GM23248 (cell line): ENCODE measurements at regions not wholly inside any gene's neighbourhood (a gene's known extent, or its start where the extent isn't known, plus 50 kb on each side); places are given as distances from the start of the nearest gene placed in this dataset.

ENCODE experiments used
- DNase-seq: peaks from one replicate; pipeline ENCODE4 v3.0.0-alpha.2; 2015
- H2AFZ ChIP-seq: fragments of 200-600 bp; sonication (generic); 2 replicates; pipeline ENCODE4 v1.6.1; 2016; ENCODE audit warnings: antibody characterized with exemption
- H3F3A ChIP-seq: fragments of 200-600 bp; sonication (generic); 2 replicates; pipeline ENCODE4 v1.6.1; 2016; ENCODE audit warnings: mild to moderate bottlenecking, antibody characterized with exemption, mixed run types; ENCODE audit not compliant: insufficient read depth
- H3K27ac ChIP-seq: fragments of 200-600 bp; sonication (generic); 2 replicates; pipeline ENCODE4 v1.5.1; 2016; ENCODE audit warnings: mild to moderate bottlenecking
- H3K27me3 ChIP-seq: fragments of 200-600 bp; sonication (generic); replicated peaks from 2 replicates; pipeline ENCODE4 v1.6.1; 2016; ENCODE audit warnings: mild to moderate bottlenecking; ENCODE audit not compliant: insufficient read depth
- H3K36me3 ChIP-seq: fragments of 200-600 bp; sonication (generic); 2 replicates; pipeline ENCODE4 v1.6.1; 2016; ENCODE audit warnings: low read depth, mild to moderate bottlenecking
- H3K4me1 ChIP-seq: fragments of 200-600 bp; sonication (generic); 2 replicates; pipeline ENCODE4 v1.6.1; 2016; ENCODE audit warnings: mild to moderate bottlenecking; ENCODE audit not compliant: insufficient read depth
- H3K4me2 ChIP-seq: fragments of 200-600 bp; sonication (generic); one replicate; pipeline ENCODE4 v1.6.1; 2016; ENCODE audit warnings: mild to moderate bottlenecking; ENCODE audit not compliant: unreplicated experiment
- H3K4me3 ChIP-seq: fragments of 200-600 bp; sonication (generic); 2 replicates; pipeline ENCODE4 v1.5.1; 2016; ENCODE audit warnings: mild to moderate bottlenecking
- H3K79me2 ChIP-seq: fragments of 200-600 bp; sonication (generic); 2 replicates; pipeline ENCODE4 v1.6.1; 2016; ENCODE audit warnings: mild to moderate bottlenecking; ENCODE audit not compliant: insufficient read depth
- H3K9ac ChIP-seq: fragments of 200-600 bp; sonication (generic); 2 replicates; pipeline ENCODE4 v1.6.1; 2016; ENCODE audit warnings: mild to moderate bottlenecking
- H3K9me2 ChIP-seq: fragments of 200-600 bp; sonication (generic); 2 replicates; pipeline ENCODE4 v1.6.1; 2016; ENCODE audit warnings: mixed run types, mild to moderate bottlenecking, moderate library complexity; ENCODE audit not compliant: insufficient read depth
- H3K9me3 ChIP-seq: fragments of 200-600 bp; sonication (generic); one replicate; pipeline ENCODE4 v1.6.1; 2017; ENCODE audit warnings: low read depth
- H4K20me1 ChIP-seq: fragments of 200-600 bp; sonication (generic); 2 replicates; pipeline ENCODE4 v1.6.0; 2016; ENCODE audit not compliant: insufficient read depth
- EZH2 ChIP-seq: fragments of 200-600 bp; sonication (generic); IDR thresholded peaks from 2 replicates; pipeline ENCODE4 v1.6.1; 2018; ENCODE audit warnings: antibody characterized with exemption, mild to moderate bottlenecking; ENCODE audit not compliant: insufficient read depth, poor library complexity, severe bottlenecking
- EZH2phosphoT487 ChIP-seq: fragments of 200-600 bp; sonication (generic); IDR thresholded peaks from 2 replicates; pipeline ENCODE4 v1.6.1; 2018; ENCODE audit warnings: antibody characterized with exemption, moderate library complexity, mild to moderate bottlenecking, low read depth; ENCODE audit not compliant: insufficient read depth
- WGBS, 2 experiments: methylation state at CpG; one replicate each; pipeline ENCODE4 v1.1.6; 2015 to 2017; ENCODE audit warnings: low lambda C conversion rate in 2 of 2, low coverage in 1 of 2; ENCODE audit errors: missing lambda C conversion rate in 2 of 2; 5-methylcytosine and 5-hydroxymethylcytosine counted together
- in situ Hi-C: fragments of 300-500 bp; cut with MboI; formaldehyde crosslinking; loops from 2 replicates; pipeline ENCODE4 v1.15.0; 2020

DNA sequence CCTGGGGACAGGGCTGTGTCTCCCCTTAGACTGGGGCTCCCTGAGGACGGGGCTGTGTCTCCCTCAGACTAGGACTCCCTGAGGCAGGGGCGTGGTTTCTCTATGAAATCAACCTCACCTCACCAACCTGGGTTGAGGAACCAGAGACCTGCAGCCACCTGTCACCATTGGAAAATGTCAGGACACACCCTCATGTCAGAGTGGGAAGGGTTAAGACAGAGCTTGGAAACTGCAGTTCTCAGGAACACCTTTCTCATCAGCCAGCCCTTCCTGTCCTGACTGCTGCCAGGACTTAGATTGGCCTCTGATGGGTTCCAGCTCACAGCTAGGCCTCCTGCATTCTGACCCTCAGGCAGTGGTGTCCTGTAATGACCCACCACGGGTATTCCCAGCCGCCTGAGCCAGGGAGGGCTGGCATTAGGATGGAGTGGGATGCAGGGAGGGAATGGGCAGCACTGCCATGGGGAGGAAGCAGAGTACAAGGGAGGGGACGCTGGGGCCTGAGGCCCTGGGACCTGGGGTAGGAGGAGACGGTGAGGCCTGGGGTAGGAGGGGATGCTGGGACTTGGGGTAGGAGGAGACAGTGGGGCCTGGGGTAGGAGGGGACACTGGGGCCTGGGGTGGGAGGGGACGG is 76.3 kb downstream of the MRPL14 start:
- no peaks in the 10 kb centered on the region for H3K9me2 ChIP-seq
- H3F3A ChIP-seq, result peaks cover 53% of the 10 kb centered on the region
- H3K36me3 ChIP-seq, result no peaks in the 10 kb centered on the region
- H3K4me1 ChIP-seq, result peaks cover 77% of the 10 kb centered on the region
- no peaks in the 10 kb centered on the region for H3K27me3 ChIP-seq
- no peak overlapping the region for H3K4me3 ChIP-seq
- 41 to 69% methylated on average over 4 to 7 of the region's 7 CpGs for WGBS, 2 experiments
- H3K27ac ChIP-seq, result peak overlapping the region; percentile 21; the same call in 1 of the 2 replicates
- no peak overlapping the region for H3K4me2 ChIP-seq
- DNase-seq, result no peak
- H2AFZ ChIP-seq, result no peak overlapping the region
- TF ChIP-seq EZH2phosphoT487 (no peak), EZH2 (no peak)
- in situ Hi-C loops, result no loop called here
- no peaks in the 10 kb centered on the region for H3K9me3 ChIP-seq
- H3K79me2 ChIP-seq, result no peaks in the 10 kb centered on the region
- H3K9ac ChIP-seq, result peak overlapping the region; percentile 25; the same call in 1 of the 2 replicates
- H4K20me1 ChIP-seq, result no peaks in the 10 kb centered on the region

DNA sequence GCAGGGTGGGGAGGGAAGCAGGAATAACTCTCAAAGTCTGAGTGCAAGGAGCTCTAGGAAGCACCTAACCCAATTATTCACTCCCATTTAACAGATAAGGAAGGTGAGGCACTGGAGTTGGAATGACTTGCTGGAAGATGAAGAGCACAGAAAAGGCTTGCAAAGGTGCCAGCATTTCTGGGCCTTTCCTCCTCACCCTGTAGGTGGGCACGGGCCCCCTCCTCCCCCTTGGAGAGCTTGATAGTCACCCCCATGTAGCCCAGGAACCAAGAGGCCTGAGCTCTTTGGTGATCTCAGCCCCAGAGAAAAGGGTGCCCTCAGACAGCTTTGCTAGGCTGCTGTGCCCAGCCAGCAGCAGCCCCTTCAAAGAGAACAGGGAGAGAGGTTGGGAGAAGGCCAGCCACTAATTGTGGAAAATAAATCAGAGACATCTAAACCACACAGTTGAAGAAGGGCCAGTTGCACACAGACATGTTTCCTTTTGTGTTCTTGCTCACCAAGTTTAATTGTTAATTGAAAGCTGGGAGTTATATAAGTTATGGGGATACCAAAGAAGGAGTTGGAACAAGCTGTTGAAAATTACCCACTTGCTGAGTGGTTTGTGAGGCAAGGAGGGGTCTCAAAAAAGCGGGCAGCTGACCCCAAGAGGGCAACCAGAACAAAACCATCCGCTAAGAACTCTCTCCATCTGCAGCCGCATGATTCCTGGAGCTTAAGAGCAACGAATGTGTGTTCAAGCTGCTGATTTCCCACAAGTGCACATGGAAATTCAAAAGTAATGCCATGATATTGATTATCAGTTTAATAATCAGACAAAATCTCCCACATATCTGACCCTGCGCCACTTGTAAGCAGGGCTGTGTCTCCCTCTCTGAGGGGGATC is 77.0 kb downstream of the MRPL14 start:
- in situ Hi-C loops, result no loop called here
- no peak overlapping the region for H3K4me2 ChIP-seq
- no peaks in the 10 kb centered on the region for H3K79me2 ChIP-seq
- 0 out of 2 replicates have a peak overlapping the region, but pooled peaks have one; percentile 25 for H3K9ac ChIP-seq
- H3K9me2 ChIP-seq, result no peaks in the 10 kb centered on the region
- no peak overlapping the region for H3K4me3 ChIP-seq
- H3K27me3 ChIP-seq, result no peaks in the 10 kb centered on the region
- 58 to 61% methylated on average over 6 of the region's 6 CpGs for WGBS, 2 experiments
- TF ChIP-seq EZH2phosphoT487, result no peak
- TF ChIP-seq EZH2, result no peak
- H3K36me3 ChIP-seq, result no peaks in the 10 kb centered on the region
- DNase-seq, result peak; percentile 55
- no peak overlapping the region for H2AFZ ChIP-seq
- no peaks in the 10 kb centered on the region for H4K20me1 ChIP-seq
- H3F3A ChIP-seq, result peaks cover 51% of the 10 kb centered on the region
- H3K4me1 ChIP-seq, result peaks cover 74% of the 10 kb centered on the region
- peak overlapping the region; percentile 21; the same call in 1 of the 2 replicates for H3K27ac ChIP-seq
- H3K9me3 ChIP-seq, result no peaks in the 10 kb centered on the region

- Histone ChIP-seq H3K9me2 (no peaks in the 10 kb centered on the region), H3K36me3 (no peaks in the 10 kb centered on the region), H3K79me2 (no peaks in the 10 kb centered on the region), H3K27me3 (no peaks in the 10 kb centered on the region), H3K4me1 (peaks cover 66% of the 10 kb centered on the region), H3F3A (peaks cover 42% of the 10 kb centered on the region), H3K4me3 (no peak overlapping the region), H3K27ac (0 out of 2 replicates have a peak overlapping the region, but pooled peaks have one; percentile 19), H3K4me2 (peak overlapping the region; percentile 21), H2AFZ (peak overlapping the region; percentile 50; the same call in 1 of the 2 replicates), H4K20me1 (no peaks in the 10 kb centered on the region), H3K9me3 (no peaks in the 10 kb centered on the region), H3K9ac (0 out of 2 replicates have a peak overlapping the region, but pooled peaks have one; percentile 13)
- no peak for TF ChIP-seq EZH2phosphoT487
- TF ChIP-seq EZH2, result no peak
- peak; percentile 84 for DNase-seq
- in situ Hi-C loops, result no loop called here
- WGBS, 2 experiments, result 32 to 40% methylated on average over 6 of the region's 6 CpGs
Measured at GRCh38 chr6:44049163-44049988, 77.9 kb downstream of the MRPL14 start.

GRCh38 chr6:44048277-44048676 is 79.0 kb downstream of the MRPL14 start:
- Histone ChIP-seq H3K9me2 (no peaks in the 10 kb centered on the region), H3K36me3 (no peaks in the 10 kb centered on the region), H3K9me3 (no peaks in the 10 kb centered on the region), H3K9ac (no peak overlapping the region), H3K79me2 (no peaks in the 10 kb centered on the region), H2AFZ (no peak overlapping the region), H3F3A (peaks cover 35% of the 10 kb centered on the region), H3K27ac (no peak overlapping the region), H3K27me3 (no peaks in the 10 kb centered on the region), H4K20me1 (no peaks in the 10 kb centered on the region), H3K4me1 (peaks cover 65% of the 10 kb centered on the region), H3K4me2 (no peak overlapping the region), H3K4me3 (no peak overlapping the region)
- in situ Hi-C loops, result no loop called here
- TF ChIP-seq EZH2, result no peak
- no peak for DNase-seq
- WGBS, 2 experiments, result 98 to 100% methylated on average over 6 of the region's 6 CpGs
